T47D (cell line): ENCODE measurements at regions not wholly inside any gene's neighbourhood (a gene's known extent, or its start where the extent isn't known, plus 50 kb on each side); places are given as distances from the start of the nearest gene placed in this dataset.
"Not testable (repeated sequence)": the region's sequence is repeated elsewhere in the genome, so short reads cannot be mapped to it uniquely, and the experiment has no call there.

Experiments
- DNase-seq, 2 experiments: peaks; one replicate each; pipeline versions ENCODE4 v3.0.0 to v3.0.0-alpha.2; 2011 to 2012; ENCODE audit warnings: low read depth in 1 of 2, low spot score in 1 of 2
- JUND ChIP-seq: IDR thresholded peaks from 2 replicates; pipeline ENCODE4 v1.6.1; 2012; ENCODE audit warnings: low read depth
- in situ Hi-C: cut with HindIII; loops from 2 replicates; pipeline ENCODE4 v1.10.0; 2016; ENCODE audit warnings: low sequenced_read_pairs, low pct_unique_long_range_greater_than_20kb

DNA sequence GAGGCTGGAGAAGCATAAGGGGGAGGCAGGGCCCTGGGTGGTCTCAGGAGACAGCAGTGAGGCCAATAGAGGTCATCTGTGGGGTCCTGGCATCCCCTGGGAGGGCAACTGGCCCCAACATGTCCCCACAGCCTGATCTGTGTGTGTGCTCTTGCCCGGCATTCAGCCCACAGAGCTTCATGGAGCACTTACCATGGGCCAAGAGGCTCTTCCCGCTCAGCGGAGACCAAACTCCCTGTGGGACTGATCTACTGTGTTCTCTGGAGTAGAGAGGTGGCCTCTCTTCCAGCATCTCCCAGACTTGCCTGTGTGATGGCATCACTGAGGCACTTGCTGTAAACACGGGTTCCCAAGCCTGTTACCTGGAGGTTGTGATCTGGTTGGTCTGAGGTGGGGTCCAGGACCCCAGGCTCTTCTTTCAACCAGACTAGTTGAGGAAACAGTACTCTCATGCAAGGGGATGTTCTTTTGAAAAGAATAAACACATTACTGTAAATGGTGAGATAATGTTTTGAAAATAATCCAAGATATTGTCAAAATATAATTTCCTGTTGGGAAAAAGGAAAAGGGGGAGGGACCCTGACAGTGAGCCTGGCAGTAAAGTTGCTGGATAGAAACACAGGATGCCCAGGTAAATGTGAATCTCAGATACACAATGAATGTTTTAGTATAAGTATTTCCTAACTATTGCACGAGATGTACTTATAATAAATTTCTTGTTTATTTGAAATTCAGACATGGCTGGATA lies 67.6 kb downstream of the SOWAHC start:
- no peak for TF ChIP-seq JUND
- in situ Hi-C loops = no loop called here

DNA sequence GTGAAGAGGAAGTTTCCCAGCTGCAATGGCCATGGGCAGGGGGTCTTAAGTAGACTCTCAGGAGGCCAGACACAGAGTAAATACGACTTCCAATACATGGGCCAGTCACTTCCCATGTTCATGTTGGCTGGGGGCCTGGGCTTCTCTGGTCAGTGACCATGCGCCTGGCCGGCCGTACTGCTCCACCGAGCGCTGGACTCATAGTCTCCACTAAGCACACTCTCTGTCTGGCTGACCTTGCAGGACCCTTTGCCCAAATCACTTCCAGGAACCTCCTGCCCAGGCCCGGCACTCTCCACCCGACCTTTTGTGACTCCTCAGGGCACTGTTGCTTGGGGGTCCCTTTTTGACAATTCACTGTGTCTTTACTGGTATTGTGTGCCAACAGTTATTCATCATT lies 69.3 kb downstream of the SOWAHC start:
- no peak for TF ChIP-seq JUND
- in situ Hi-C loops = no loop called here
- no peak for DNase-seq

More for the DNA sequence above, 67.6 kb downstream of the SOWAHC start:
- DNase-seq = no peak

DNA sequence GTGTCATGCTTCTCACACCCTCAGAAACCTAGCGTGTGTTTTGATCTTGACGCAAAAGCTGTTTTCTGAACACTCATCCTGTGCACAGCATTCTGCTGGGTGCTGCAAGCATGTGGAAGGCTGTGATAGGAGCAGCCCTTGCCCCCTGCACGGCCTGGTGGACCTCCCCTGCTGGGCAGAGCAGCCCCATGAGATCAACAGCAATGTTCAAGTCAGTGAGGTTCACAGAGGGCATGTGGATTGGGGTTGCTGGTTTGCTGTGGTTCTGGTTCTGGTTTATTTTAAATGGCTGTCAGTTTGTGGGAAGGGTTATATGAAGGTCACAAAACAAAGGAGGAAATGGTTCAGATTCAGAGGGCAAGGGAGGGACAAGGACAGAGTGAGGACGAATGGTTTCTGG lies 71.3 kb downstream of the SOWAHC start:
- in situ Hi-C loops = no loop called here
- no peak for TF ChIP-seq JUND
- no peak for DNase-seq

DNA sequence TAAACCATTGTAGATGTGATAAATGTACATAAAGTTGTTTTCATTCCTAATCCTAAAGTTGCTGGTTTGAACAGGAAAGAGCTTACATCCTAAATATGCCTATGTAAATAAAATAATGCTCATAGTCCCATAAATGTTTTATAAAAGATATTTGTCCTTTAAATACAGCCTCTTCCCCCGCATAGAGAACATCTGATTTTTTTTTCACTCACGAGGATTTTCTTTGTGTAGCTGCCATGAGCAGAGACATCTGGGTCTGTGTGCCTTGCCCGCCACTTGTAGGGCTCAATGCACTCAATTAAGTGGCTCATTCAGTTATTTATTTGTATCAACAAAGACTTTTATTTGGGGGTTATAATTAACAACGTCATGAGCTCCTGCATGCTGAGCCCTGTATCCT lies 72.8 kb downstream of the SOWAHC start:
- TF ChIP-seq JUND = no peak
- in situ Hi-C loops = no loop called here
- DNase-seq = no peak

DNA sequence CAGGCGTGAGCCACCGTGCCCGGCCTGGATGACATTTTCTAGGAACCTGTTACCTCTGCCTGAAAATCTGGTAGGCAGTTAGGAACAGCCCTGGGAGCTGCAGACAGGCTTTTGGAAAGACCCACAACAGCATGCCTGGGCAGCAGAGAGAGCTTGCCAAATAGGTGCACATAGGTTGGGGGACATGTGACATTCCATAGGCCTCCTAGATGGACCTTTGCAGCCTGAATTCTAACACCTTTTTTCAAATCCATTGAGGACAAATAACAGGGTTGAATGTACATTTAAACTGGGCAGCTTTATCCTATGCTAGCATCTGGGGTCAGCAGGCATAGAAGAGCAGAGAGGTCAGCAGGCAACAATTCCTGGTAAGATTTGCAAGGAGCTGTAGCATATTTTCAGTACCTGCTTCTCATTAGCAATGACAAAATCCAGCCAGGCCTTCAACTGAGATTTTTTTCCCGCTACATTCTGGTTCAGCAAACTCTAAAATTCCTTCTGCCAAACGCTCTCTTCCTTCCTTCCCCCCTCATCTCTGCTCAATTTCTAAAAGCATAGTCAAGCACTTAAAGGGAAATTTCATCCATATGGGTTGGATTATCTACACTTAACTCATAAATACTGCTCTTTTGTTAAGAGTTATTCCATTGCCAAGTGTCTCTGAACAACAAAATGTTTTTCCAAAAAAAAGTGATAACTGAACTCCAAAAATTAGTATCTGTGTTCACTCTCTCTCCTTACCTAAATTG lies 75.2 kb downstream of the SOWAHC start:
- in situ Hi-C loops = no loop called here
- no peak for DNase-seq
- no peak for TF ChIP-seq JUND

DNA sequence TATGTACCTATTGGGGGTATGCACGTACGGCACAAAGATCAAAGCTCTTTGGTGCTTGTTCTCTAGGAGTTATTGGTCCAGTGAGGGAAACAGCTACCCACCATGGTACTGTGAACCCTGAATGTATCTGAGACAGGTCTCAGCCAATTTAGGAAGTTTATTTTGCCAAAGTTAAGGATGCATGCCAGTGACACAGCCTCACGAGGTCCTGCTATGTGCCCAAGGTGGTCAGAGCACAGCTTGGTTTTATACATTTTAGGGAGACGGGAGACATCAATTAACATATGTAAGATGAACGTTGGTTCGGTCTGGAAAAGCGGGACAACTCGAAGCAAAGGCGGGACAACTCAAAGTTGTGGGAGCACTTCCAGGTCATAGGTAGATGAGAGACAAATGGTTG lies 75.8 kb downstream of the SOWAHC start:
- in situ Hi-C loops = no loop called here
- no peak for TF ChIP-seq JUND
- DNase-seq = no peak

GRCh38 chr2:109690457-109690821 lies 76.3 kb downstream of the SOWAHC start:
- no peak for TF ChIP-seq JUND
- in situ Hi-C loops = no loop called here
- DNase-seq = no peak

GRCh38 chr2:109690822-109691541 lies 76.8 kb downstream of the SOWAHC start:
- in situ Hi-C loops = no loop called here
- no peak for TF ChIP-seq JUND
- DNase-seq = peak in 1 of 2 experiments; percentile 83

DNA sequence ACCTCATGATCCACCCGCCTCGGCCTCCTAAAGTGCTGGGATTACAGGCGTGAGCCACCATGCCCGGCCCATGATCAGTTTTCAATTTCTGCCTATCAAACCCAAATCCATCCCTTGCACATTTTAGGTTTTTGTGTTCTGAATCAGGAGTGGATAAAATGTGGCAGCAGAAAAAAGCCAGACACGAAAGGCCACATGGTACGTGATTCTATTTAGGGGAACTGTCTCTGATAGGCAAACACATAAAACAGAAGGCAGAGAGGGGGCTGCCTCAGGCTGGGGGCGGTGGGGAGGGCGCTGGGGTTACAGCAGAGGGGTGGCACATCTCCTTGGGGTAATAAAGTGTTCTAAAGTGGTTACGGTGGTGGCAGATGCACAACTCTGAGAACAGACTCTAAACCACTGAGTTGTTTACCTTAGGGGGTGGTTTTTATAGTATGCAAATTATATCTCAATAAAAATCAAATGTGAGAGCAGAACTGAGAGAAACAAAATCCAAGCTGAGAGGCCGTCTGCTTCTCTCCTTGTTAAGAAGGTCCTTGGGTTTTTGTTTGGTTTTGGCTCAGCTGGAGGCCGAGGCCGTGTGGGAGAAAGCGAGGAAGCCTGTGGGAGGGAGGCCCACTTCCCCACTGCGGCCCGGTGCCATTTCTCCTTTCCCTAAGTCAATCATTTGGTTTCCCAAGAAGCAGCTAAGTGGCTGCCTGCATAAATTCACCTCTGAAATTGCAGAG lies 78.0 kb downstream of the SOWAHC start:
- no peak for DNase-seq
- in situ Hi-C loops = no loop called here
- TF ChIP-seq JUND = no peak

GRCh38 chr2:109692831-109693230 lies 78.7 kb downstream of the SOWAHC start:
- in situ Hi-C loops = not testable (repeated sequence)

DNA sequence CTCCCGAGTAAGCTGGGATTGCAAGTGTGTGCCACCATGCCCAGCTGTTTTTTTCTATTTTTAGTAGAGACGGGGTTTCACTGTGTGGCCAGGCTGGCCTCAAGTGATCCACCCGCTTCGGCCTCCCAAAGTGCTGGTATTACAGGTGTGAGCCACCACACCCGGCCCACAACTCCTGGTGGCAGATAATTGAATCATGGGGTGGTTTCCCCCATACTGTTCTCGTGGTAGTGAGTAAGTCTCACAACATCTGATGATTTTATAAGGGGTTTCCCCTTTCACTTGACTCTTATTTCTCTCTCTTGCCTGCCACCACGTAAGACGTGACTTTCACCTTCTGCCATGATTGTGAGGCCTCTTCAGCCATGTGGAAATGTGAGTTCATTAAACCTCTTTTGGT lies 79.1 kb downstream of the SOWAHC start:
- DNase-seq, in situ Hi-C loops: not testable (repeated sequence)

More at GRCh38 chr2:109692831-109693230, 78.7 kb downstream of the SOWAHC start:
- DNase-seq = not testable (repeated sequence)

DNA sequence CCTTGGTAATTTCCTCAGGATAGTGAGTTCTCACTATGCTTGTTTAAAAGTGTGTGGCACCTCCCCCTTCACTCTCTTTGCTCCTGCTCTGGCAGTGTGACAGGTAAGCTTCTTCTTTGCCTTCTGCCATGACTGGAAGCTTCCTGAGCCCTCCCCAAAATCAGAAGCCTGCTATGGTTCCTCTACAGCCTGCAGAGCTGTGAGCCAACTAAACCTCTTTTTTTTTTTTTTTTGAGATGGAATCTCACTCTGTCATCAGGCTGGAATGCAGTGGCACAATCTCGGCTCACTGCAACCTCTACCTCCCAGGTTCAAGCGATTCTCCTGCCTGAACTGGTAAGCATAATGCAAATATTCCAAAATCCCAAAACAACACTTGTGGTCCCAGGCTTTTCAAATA lies 80.0 kb downstream of the SOWAHC start:
- DNase-seq = peak in 1 of 2 experiments; percentile 32
- TF ChIP-seq JUND = no peak

More for the DNA sequence above, 80.0 kb downstream of the SOWAHC start:
- in situ Hi-C loops = no loop called here
